ENCODE measurements at regions not wholly inside any gene's neighbourhood (a gene's known extent, or its start where the extent isn't known, plus 50 kb on each side); places are given as distances from the start of the nearest gene placed in this dataset.

GRCh38 chr11:134637091-134638015 is 225.3 kb upstream of the B3GAT1 start:
- H4K20me1 ChIP-seq (ENCODE audit: insufficient read depth, low read length), result no peaks in the 10 kb centered on the region
- no peak overlapping the region for H3K27ac ChIP-seq (ENCODE audit: extremely low read length, insufficient read depth, low read length)
- no peak overlapping the region for H3K9ac ChIP-seq (ENCODE audit: insufficient read depth, low read depth, low read length)
- BruUV-seq (replicated peaks), result no TSS peak
- in situ Hi-C loops (cut with HindIII; ENCODE audit: extremely low pct_ligation_motif_present, low pct_unique_long_range_greater_than_20kb), result no loop called here
- H2AFZ ChIP-seq (ENCODE audit: low read length), result no peak overlapping the region
- no peaks in the 10 kb centered on the region for H3K36me3 ChIP-seq (replicated peaks in 1 of 2; ENCODE audit: control insufficient read depth in 1 of 2, insufficient read depth in 2 of 2, low read length in 2 of 2)
- no peak for ATAC-seq
- H3K4me2 ChIP-seq (ENCODE audit: low read depth, low read length), result no peak overlapping the region
- H3K4me3 ChIP-seq (replicated peaks in 1 of 3; ENCODE audit: insufficient read depth in 1 of 3, low read depth in 2 of 3, low read length in 3 of 3), result no peak overlapping the region
- no peak for DNase-seq (ENCODE audit: low spot score)
- intact Hi-C loops (cut with micrococcal nuclease; ENCODE audit: unreplicated experiment), result no loop called here
- H3K27me3 ChIP-seq (ENCODE audit: control insufficient read depth in 1 of 2, insufficient read depth in 2 of 2, low read length in 2 of 2), result peaks cover 9 to 47% of the 10 kb centered on the region in 2 experiments; a peak in 3 of 5 replicates
- no peaks in the 10 kb centered on the region for H3K9me3 ChIP-seq (ENCODE audit: low read length)
- no peaks in the 10 kb centered on the region for H3K4me1 ChIP-seq (ENCODE audit: insufficient read depth, low read length)
- TF ChIP-seq NR2C2 (CRISPR knock-in tag; IDR thresholded peaks at IDR 0.05; ENCODE audit: borderline replicate concordance), result no peak
- 27% methylated on average over 9 of the region's 11 CpGs for WGBS (ENCODE audit: low lambda C conversion rate)
- CTCF ChIA-PET (ENCODE audit: low intra/inter-chr PET ratio, low total read pairs), result no interaction called here
- FAIRE-seq, result no peak
- POLR2A ChIA-PET, result no interaction called here
- H3K79me2 ChIP-seq (ENCODE audit: insufficient read depth, low read length), result no peaks in the 10 kb centered on the region

GRCh38 chr11:134636071-134636470 is 224.0 kb upstream of the B3GAT1 start:
- FAIRE-seq (no peak), DNase-seq (ENCODE audit: low spot score) (no peak), ATAC-seq (no peak)
- no peaks in the 10 kb centered on the region for H3K36me3 ChIP-seq (replicated peaks in 1 of 2; ENCODE audit: control insufficient read depth in 1 of 2, insufficient read depth in 2 of 2, low read length in 2 of 2)
- no TSS peak for BruUV-seq (replicated peaks)
- peaks cover 8 to 42% of the 10 kb centered on the region in 2 experiments; a peak in 3 of 5 replicates for H3K27me3 ChIP-seq (ENCODE audit: control insufficient read depth in 1 of 2, insufficient read depth in 2 of 2, low read length in 2 of 2)
- ChIA-PET CTCF (ENCODE audit: low intra/inter-chr PET ratio, low total read pairs) (interaction anchor here (1.0 kb wide), 1 partner anchor 276 kb away, joined by 3 read pairs; no protein-coding TSS in a partner anchor), POLR2A (no interaction called here)
- no peak overlapping the region for H3K4me2 ChIP-seq (ENCODE audit: low read depth, low read length)
- H2AFZ ChIP-seq (ENCODE audit: low read length), result no peak overlapping the region
- no peaks in the 10 kb centered on the region for H3K79me2 ChIP-seq (ENCODE audit: insufficient read depth, low read length)
- in situ Hi-C loops (cut with HindIII; ENCODE audit: extremely low pct_ligation_motif_present, low pct_unique_long_range_greater_than_20kb), result no loop called here
- WGBS (ENCODE audit: low lambda C conversion rate), result 28% methylated on average over 9 of the region's 12 CpGs
- no peaks in the 10 kb centered on the region for H4K20me1 ChIP-seq (ENCODE audit: insufficient read depth, low read length)
- H3K9ac ChIP-seq (ENCODE audit: insufficient read depth, low read depth, low read length), result no peak overlapping the region
- no peaks in the 10 kb centered on the region for H3K4me1 ChIP-seq (ENCODE audit: insufficient read depth, low read length)
- intact Hi-C loops (cut with micrococcal nuclease; ENCODE audit: unreplicated experiment), result no loop called here
- H3K27ac ChIP-seq (ENCODE audit: extremely low read length, insufficient read depth, low read length), result no peak overlapping the region
- no peaks in the 10 kb centered on the region for H3K9me3 ChIP-seq (ENCODE audit: low read length)
- H3K4me3 ChIP-seq (replicated peaks in 1 of 3; ENCODE audit: insufficient read depth in 1 of 3, low read depth in 2 of 3, low read length in 3 of 3), result no peak overlapping the region
- no peak for TF ChIP-seq MED8 (CRISPR knock-in tag; IDR thresholded peaks at IDR 0.05; ENCODE audit: insufficient replicate concordance)
- no peak for TF ChIP-seq ZNF652 (CRISPR knock-in tag; IDR thresholded peaks at IDR 0.05; ENCODE audit: borderline replicate concordance, low read depth)
- TF ChIP-seq ZBTB37 (CRISPR knock-in tag; IDR thresholded peaks at IDR 0.05), result no peak
- TF ChIP-seq ZFP41 (CRISPR knock-in tag; IDR thresholded peaks at IDR 0.05; ENCODE audit: borderline replicate concordance), result no peak
- TF ChIP-seq CEBPG (CRISPR knock-in tag; IDR thresholded peaks at IDR 0.05), result no peak
- no peak for TF ChIP-seq ZEB1 (IDR thresholded peaks at IDR 0.05; ENCODE audit: insufficient replicate concordance, low read depth)
- no peak for TF ChIP-seq ZNF543 (CRISPR knock-in tag; IDR thresholded peaks at IDR 0.05)
